T-helper 2 cell treated with Interferon-gamma antibody and Interleukin-4, amounts not matched to agents 100 ng/mL and 5 ng/mL, for 36 hours (primary cell): ENCODE measurements at regions not wholly inside any gene's neighbourhood (a gene's known extent, or its start where the extent isn't known, plus 50 kb on each side); places are given as distances from the start of the nearest gene placed in this dataset.

ENCODE experiments used
- intact Hi-C: fragments of 100-400 bp; cut with micrococcal nuclease; formaldehyde crosslinking; loops from one replicate; pipeline ENCODE4 v1.15.1; 2023

GRCh38 chr4:138576684-138577083 lies 334.5 kb upstream of the SLC7A11 start:
- intact Hi-C loops = no loop called here

- intact Hi-C loops = no loop called here
These were observed 331.1 kb upstream of the SLC7A11 start for GRCh38 chr4:138573246-138573645.

GRCh38 chr4:138572007-138572406 lies 329.9 kb upstream of the SLC7A11 start:
- intact Hi-C loops = no loop called here

GRCh38 chr4:138567696-138568095 lies 325.5 kb upstream of the SLC7A11 start:
- intact Hi-C loops = no loop called here

GRCh38 chr4:138565576-138565975 lies 323.4 kb upstream of the SLC7A11 start:
- intact Hi-C loops = no loop called here

GRCh38 chr4:138562544-138562991 lies 320.4 kb upstream of the SLC7A11 start:
- intact Hi-C loops = no loop called here

GRCh38 chr4:138561906-138562305 lies 319.8 kb upstream of the SLC7A11 start:
- intact Hi-C loops = no loop called here

GRCh38 chr4:138561276-138561880 lies 319.2 kb upstream of the SLC7A11 start:
- intact Hi-C loops = no loop called here

GRCh38 chr4:138560448-138560847 lies 318.3 kb upstream of the SLC7A11 start:
- intact Hi-C loops = no loop called here

- intact Hi-C loops = no loop called here
These were observed 316.7 kb upstream of the SLC7A11 start for GRCh38 chr4:138558886-138559285.

GRCh38 chr4:138555584-138555983 lies 313.4 kb upstream of the SLC7A11 start:
- intact Hi-C loops = no loop called here

- intact Hi-C loops = no loop called here
These were observed 313.0 kb upstream of the SLC7A11 start for GRCh38 chr4:138555108-138555507.

- intact Hi-C loops = no loop called here
These were observed 311.1 kb upstream of the SLC7A11 start for GRCh38 chr4:138553001-138553845.

- intact Hi-C loops = no loop called here
These were observed 300.1 kb upstream of the SLC7A11 start for GRCh38 chr4:138542191-138542776.

GRCh38 chr4:138540056-138540800 lies 298.1 kb upstream of the SLC7A11 start:
- intact Hi-C loops = no loop called here

- intact Hi-C loops = no loop called here
These were observed 296.6 kb upstream of the SLC7A11 start for GRCh38 chr4:138538743-138539142.

- intact Hi-C loops = no loop called here
These were observed 295.8 kb upstream of the SLC7A11 start for GRCh38 chr4:138537731-138538490.

- intact Hi-C loops = no loop called here
These were observed 293.2 kb upstream of the SLC7A11 start for GRCh38 chr4:138535316-138535715.

- intact Hi-C loops = no loop called here
These were observed 280.2 kb upstream of the SLC7A11 start for GRCh38 chr4:138522366-138522765.

- intact Hi-C loops = no loop called here
These were observed 279.7 kb upstream of the SLC7A11 start for GRCh38 chr4:138521809-138522208.

GRCh38 chr4:138519436-138519835 lies 277.3 kb upstream of the SLC7A11 start:
- intact Hi-C loops = no loop called here
